ENCODE measurements at regions not wholly inside any gene's neighbourhood (a gene's known extent, or its start where the extent isn't known, plus 50 kb on each side); places are given as distances from the start of the nearest gene placed in this dataset.
"Not testable (repeated sequence)": the region's sequence is repeated elsewhere in the genome, so short reads cannot be mapped to it uniquely, and the experiment has no call there.

GRCh38 chr17:27365329-27365945 is 71.5 kb downstream of the WSB1 start:
- not testable (repeated sequence) for DNase-seq

- DNase-seq = no peak
Measured at GRCh38 chr17:27366437-27366836, 72.5 kb downstream of the WSB1 start.

- no peak for DNase-seq
Measured at GRCh38 chr17:27367121-27367981, 73.4 kb downstream of the WSB1 start.

GRCh38 chr17:27368151-27368795 is 74.4 kb downstream of the WSB1 start:
- no peak for DNase-seq

- no peak for DNase-seq
Measured at GRCh38 chr17:27368980-27369379, 75.1 kb downstream of the WSB1 start.

- no peak for DNase-seq
Measured at GRCh38 chr17:27370776-27371175, 76.9 kb downstream of the WSB1 start.

GRCh38 chr17:27373695-27374094 is 79.8 kb downstream of the WSB1 start:
- not testable (repeated sequence) for DNase-seq

GRCh38 chr17:27376637-27377547 is 79.4 kb upstream of the KSR1 start:
- DNase-seq = peak; percentile 43

GRCh38 chr17:27378482-27379175 is 77.6 kb upstream of the KSR1 start:
- DNase-seq = no peak

- no peak for DNase-seq
Measured at GRCh38 chr17:27379888-27380533, 76.2 kb upstream of the KSR1 start.

GRCh38 chr17:27380551-27380950 is 75.7 kb upstream of the KSR1 start:
- DNase-seq = no peak

- DNase-seq = no peak
Measured at GRCh38 chr17:27381007-27381501, 75.2 kb upstream of the KSR1 start.

- no peak for DNase-seq
Measured at GRCh38 chr17:27382025-27382424, 74.2 kb upstream of the KSR1 start.

GRCh38 chr17:27384261-27384701 is 72.0 kb upstream of the KSR1 start:
- DNase-seq = peak; percentile 99

GRCh38 chr17:27384726-27385125 is 71.5 kb upstream of the KSR1 start:
- no peak for DNase-seq

GRCh38 chr17:27385626-27386025 is 70.6 kb upstream of the KSR1 start:
- DNase-seq = no peak

- no peak for DNase-seq
Measured at GRCh38 chr17:27386206-27387075, 69.8 kb upstream of the KSR1 start.

GRCh38 chr17:27389542-27390140 is 66.6 kb upstream of the KSR1 start:
- DNase-seq = no peak

GRCh38 chr17:27390540-27390939 is 65.7 kb upstream of the KSR1 start:
- DNase-seq = no peak

- DNase-seq = no peak
Measured at GRCh38 chr17:27391427-27391826, 64.8 kb upstream of the KSR1 start.

All from T1000 (cell line).